A673 (cell line): ENCODE measurements at regions not wholly inside any gene's neighbourhood (a gene's known extent, or its start where the extent isn't known, plus 50 kb on each side); places are given as distances from the start of the nearest gene placed in this dataset.

Source experiments
- EZH2 ChIP-seq: fragments of 200-600 bp; sonication (generic); IDR thresholded peaks from 2 replicates; pipeline ENCODE4 v1.6.1; 2017; ENCODE audit warnings: borderline replicate concordance, low read depth, mild to moderate bottlenecking, mixed read lengths, antibody characterized with exemption, low read length; ENCODE audit not compliant: poor library complexity, severe bottlenecking
- TF ChIP-seq, protein P1 (sequence below): fragments of 300-800, 200-600 bp; sonication (generic); conservative IDR thresholded peaks from 2 replicates; pipeline ENCODE4 v1.5.1; 2017; ENCODE audit warnings: low read depth, mild to moderate bottlenecking, antibody characterized with exemption, low read length, moderate library complexity, mixed read lengths

DNA sequence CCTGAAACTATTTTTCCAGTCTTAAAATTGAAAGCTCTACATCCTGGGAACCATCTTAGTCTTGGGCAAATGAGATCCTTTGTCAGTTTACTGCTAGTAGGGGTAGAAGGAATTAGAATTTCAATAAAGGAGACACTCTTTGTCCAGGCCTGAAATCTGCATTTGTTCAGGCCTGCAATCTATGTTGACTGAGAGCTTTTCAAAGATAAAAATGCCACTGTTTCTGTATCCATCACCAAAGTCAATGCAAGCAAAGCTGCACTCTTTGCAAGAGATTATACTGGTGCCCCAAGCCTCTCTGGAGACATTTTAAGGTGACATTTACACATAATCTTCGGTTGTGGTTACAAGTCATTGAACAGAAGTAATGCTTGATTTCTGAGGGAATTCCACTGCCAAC lies 135.7 kb downstream of the CTH start:
- TF ChIP-seq, protein P1, sequence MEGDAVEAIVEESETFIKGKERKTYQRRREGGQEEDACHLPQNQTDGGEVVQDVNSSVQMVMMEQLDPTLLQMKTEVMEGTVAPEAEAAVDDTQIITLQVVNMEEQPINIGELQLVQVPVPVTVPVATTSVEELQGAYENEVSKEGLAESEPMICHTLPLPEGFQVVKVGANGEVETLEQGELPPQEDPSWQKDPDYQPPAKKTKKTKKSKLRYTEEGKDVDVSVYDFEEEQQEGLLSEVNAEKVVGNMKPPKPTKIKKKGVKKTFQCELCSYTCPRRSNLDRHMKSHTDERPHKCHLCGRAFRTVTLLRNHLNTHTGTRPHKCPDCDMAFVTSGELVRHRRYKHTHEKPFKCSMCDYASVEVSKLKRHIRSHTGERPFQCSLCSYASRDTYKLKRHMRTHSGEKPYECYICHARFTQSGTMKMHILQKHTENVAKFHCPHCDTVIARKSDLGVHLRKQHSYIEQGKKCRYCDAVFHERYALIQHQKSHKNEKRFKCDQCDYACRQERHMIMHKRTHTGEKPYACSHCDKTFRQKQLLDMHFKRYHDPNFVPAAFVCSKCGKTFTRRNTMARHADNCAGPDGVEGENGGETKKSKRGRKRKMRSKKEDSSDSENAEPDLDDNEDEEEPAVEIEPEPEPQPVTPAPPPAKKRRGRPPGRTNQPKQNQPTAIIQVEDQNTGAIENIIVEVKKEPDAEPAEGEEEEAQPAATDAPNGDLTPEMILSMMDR = no peak
- TF ChIP-seq EZH2 = no peak
